ENCODE measurements at regions not wholly inside any gene's neighbourhood (a gene's known extent, or its start where the extent isn't known, plus 50 kb on each side); places are given as distances from the start of the nearest gene placed in this dataset.

DNA sequence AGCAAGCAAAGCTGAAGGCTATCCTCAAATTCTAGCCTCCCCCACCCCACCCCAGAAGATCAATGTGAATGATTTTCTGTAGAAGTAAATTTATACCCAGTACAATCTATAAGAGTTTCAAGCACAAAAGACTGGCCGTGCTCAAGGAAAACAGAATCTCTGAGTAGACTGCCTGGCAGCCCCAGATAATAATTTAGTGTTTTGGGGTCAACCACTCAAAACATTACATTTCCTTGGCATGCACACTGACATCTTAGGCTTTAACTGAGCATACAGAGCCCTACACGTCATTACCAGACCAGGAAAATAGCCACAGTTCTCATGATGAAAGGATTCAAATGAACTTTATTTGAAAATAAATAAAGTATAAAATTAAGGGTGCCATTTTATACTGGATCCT lies 376.5 kb downstream of the TBL1XR1 start (continued):
- TF ChIP-seq HNRNPLL (IDR thresholded peaks at IDR 0.05; ENCODE audit: low read depth, low read length, poor library complexity, severe bottlenecking) (no peak), SMAD9 (CRISPR knock-in tag; IDR thresholded peaks at IDR 0.05) (no peak), MED8 (CRISPR knock-in tag; IDR thresholded peaks at IDR 0.05; ENCODE audit: insufficient replicate concordance) (no peak)

DNA sequence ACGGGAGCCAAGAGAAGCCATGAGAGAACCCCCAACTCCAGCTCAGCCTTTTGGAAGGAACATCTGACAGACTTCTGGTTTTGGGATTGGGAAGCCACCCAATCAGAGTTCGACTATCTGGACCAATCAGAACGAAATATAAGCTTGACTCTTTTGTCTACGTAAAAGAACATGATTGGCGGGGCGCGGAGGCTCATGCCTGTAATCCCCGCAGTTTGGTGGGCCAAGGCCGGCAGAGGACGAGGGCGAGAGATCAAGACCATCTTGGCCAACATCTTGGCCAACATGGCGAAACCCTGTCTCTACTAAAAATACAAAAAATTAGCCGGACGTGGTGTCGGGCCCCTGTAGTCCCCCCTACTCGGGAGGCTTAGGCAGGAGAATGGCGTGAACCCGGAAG lies 380.3 kb downstream of the TBL1XR1 start:
- FAIRE-seq (no peak), ATAC-seq (no peak), DNase-seq (ENCODE audit: low spot score) (no peak)
- Histone ChIP-seq H2AFZ (ENCODE audit: low read length) (no peak overlapping the region), H3K27ac (ENCODE audit: extremely low read length, insufficient read depth, low read length) (no peak overlapping the region), H3K4me3 (replicated peaks in 1 of 3; ENCODE audit: insufficient read depth in 1 of 3, low read depth in 2 of 3, low read length in 3 of 3) (no peak overlapping the region), H3K4me2 (ENCODE audit: low read depth, low read length) (no peak overlapping the region), H3K27me3 (ENCODE audit: control insufficient read depth in 1 of 2, insufficient read depth in 2 of 2, low read length in 2 of 2) (no peaks in the 10 kb centered on the region), H3K4me1 (ENCODE audit: insufficient read depth, low read length) (no peaks in the 10 kb centered on the region), H4K20me1 (ENCODE audit: insufficient read depth, low read length) (no peaks in the 10 kb centered on the region), H3K79me2 (ENCODE audit: insufficient read depth, low read length) (no peaks in the 10 kb centered on the region), H3K9ac (ENCODE audit: insufficient read depth, low read depth, low read length) (no peak overlapping the region), H3K9me3 (ENCODE audit: low read length) (no peaks in the 10 kb centered on the region), H3K36me3 (replicated peaks in 1 of 2; ENCODE audit: control insufficient read depth in 1 of 2, insufficient read depth in 2 of 2, low read length in 2 of 2) (no peaks in the 10 kb centered on the region)
- CTCF ChIA-PET (ENCODE audit: low intra/inter-chr PET ratio, low total read pairs), result no interaction called here
- in situ Hi-C loops (cut with HindIII; ENCODE audit: extremely low pct_ligation_motif_present, low pct_unique_long_range_greater_than_20kb), result no loop called here
- BruUV-seq (replicated peaks), result no TSS peak
- TF ChIP-seq ZC3H4 (CRISPR knock-in tag; IDR thresholded peaks at IDR 0.05; ENCODE audit: borderline replicate concordance) (no peak), ZNF597 (CRISPR knock-in tag; IDR thresholded peaks at IDR 0.05) (no peak), ZBTB4 (CRISPR knock-in tag; IDR thresholded peaks at IDR 0.05; ENCODE audit: borderline replicate concordance) (no peak), ZNF761 (CRISPR knock-in tag; conservative IDR thresholded peaks at IDR 0.05) (no peak), RARA (CRISPR knock-in tag; IDR thresholded peaks at IDR 0.05) (no peak), ZBTB7A (CRISPR knock-in tag; IDR thresholded peaks at IDR 0.05) (no peak), ZNF224 (CRISPR knock-in tag; IDR thresholded peaks at IDR 0.05) (no peak), LRRFIP1 (CRISPR knock-in tag; conservative IDR thresholded peaks at IDR 0.05) (no peak)
- POLR2A ChIA-PET, result no interaction called here
- WGBS (ENCODE audit: low lambda C conversion rate), result 53% methylated on average over 14 of the region's 18 CpGs
- intact Hi-C loops (cut with micrococcal nuclease; ENCODE audit: unreplicated experiment), result no loop called here
